A549 (cell line): ENCODE measurements at regions not wholly inside any gene's neighbourhood (a gene's known extent, or its start where the extent isn't known, plus 50 kb on each side); places are given as distances from the start of the nearest gene placed in this dataset.
"Not testable (repeated sequence)": the region's sequence is repeated elsewhere in the genome, so short reads cannot be mapped to it uniquely, and the experiment has no call there.

Experiments used
- ATAC-seq, 2 experiments: fragments of 200-7000 bp in 1 of 2; fragments of >200 bp in 1 of 2; cut with Nextera tagmentation in 1 of 2; cut with Tn5 transposase in 1 of 2; 3 replicates each; pipeline versions ENCODE4 v1.8.0 to v1.9.1; 2018 to 2020; ENCODE audit warnings: mild to moderate bottlenecking in 1 of 2, moderate library complexity in 1 of 2
- CTCF ChIA-PET: fragments of 300-600 bp; sonication (Branson Sonifier 250); formaldehyde crosslinking; extraction: SDS; loops from one replicate; lab custom pipeline; 2021; ENCODE audit warnings: antibody characterized with exemption, inconsistent platforms; lab: Yijun Ruan, JAX
- POLR2A ChIA-PET: fragments of 350-600 bp; formaldehyde crosslinking; extraction: SDS; loops from one replicate; lab custom pipeline; 2021; ENCODE audit warnings: antibody characterized with exemption, inconsistent platforms; lab: Yijun Ruan, JAX
- DNase-seq, 2 experiments: peaks; one replicate each; pipeline versions ENCODE4 v3.0.0 to v3.0.0-alpha.2; 2011 to 2016; ENCODE audit warnings: low read depth in 1 of 2, low spot score in 1 of 2
- FAIRE-seq: peaks from 2 replicates; lab custom pipeline; 2011; peaks lifted over from hg19 to GRCh38; lab: Jason Lieb, UNC
- H3K27ac ChIP-seq, 2 experiments: fragments of >200 bp; sonication (Bioruptor Twin); formaldehyde crosslinking; 3 replicates each; pipeline ENCODE4 v1.5.1; 2016 to 2017
- H3K4me1 ChIP-seq: fragments of >200 bp; sonication (Bioruptor Twin); formaldehyde crosslinking; 3 replicates; pipeline ENCODE4 v1.6.1; 2016
- H3K4me2 ChIP-seq: fragments of >200 bp; sonication (Bioruptor Twin); formaldehyde crosslinking; 3 replicates; pipeline ENCODE4 v1.6.1; 2016
- H3K4me3 ChIP-seq: fragments of >200 bp; sonication (Bioruptor Twin); formaldehyde crosslinking; 3 replicates; pipeline ENCODE4 v1.5.1; 2016
- H3K9me3 ChIP-seq: fragments of >200 bp; sonication (Bioruptor Twin); formaldehyde crosslinking; 3 replicates; pipeline ENCODE4 v1.6.1; 2016
- BCL3 ChIP-seq: fragments of >200 bp; sonication (Bioruptor Twin); formaldehyde crosslinking; IDR thresholded peaks from 3 replicates; pipeline ENCODE4 v1.6.1; 2016
- CBX8 ChIP-seq: fragments of 200-600 bp; sonication (generic); IDR thresholded peaks from 2 replicates; pipeline ENCODE4 v1.6.1; 2016
- E2F6 ChIP-seq: IDR thresholded peaks from 2 replicates; pipeline ENCODE4 v1.6.1; 2012; ENCODE audit warnings: low read depth, borderline replicate concordance
- EHF ChIP-seq: fragments of 250-450 bp; sonication (Bioruptor Pico); IDR thresholded peaks from 2 replicates; pipeline ENCODE4 v1.5.0; 2020; ENCODE audit warnings: mild to moderate bottlenecking
- EHMT2 ChIP-seq: fragments of 200-600 bp; sonication (generic); IDR thresholded peaks from 2 replicates; pipeline ENCODE4 v1.6.1; 2016; ENCODE audit warnings: antibody characterized with exemption, low read depth, mild to moderate bottlenecking, moderate library complexity
- ELK1 ChIP-seq: fragments of 150-350 bp; IDR thresholded peaks from 2 replicates; pipeline ENCODE4 v1.6.1; 2014; ENCODE audit warnings: low read depth, mild to moderate bottlenecking, low read length
- EP300 ChIP-seq, 2 experiments: fragments of >200 bp; sonication (Bioruptor Twin); formaldehyde crosslinking; IDR thresholded peaks; 2 replicates in 1 of 2; 3 replicates in 1 of 2; pipeline ENCODE4 v1.6.1; 2016 to 2017
- FOSB ChIP-seq: fragments of 250-450 bp; sonication (Bioruptor Pico); IDR thresholded peaks from 2 replicates; pipeline ENCODE4 v1.5.0; 2020; ENCODE audit warnings: mild to moderate bottlenecking, moderate library complexity
- GATA3 ChIP-seq: IDR thresholded peaks from 2 replicates; pipeline ENCODE4 v1.6.1; 2012; ENCODE audit warnings: borderline replicate concordance
- HEYL ChIP-seq: fragments of 250-450 bp; sonication (Bioruptor Pico); IDR thresholded peaks from 2 replicates; pipeline ENCODE4 v1.8.0; 2021; ENCODE audit warnings: mild to moderate bottlenecking, moderate library complexity
- HMGXB4 ChIP-seq: fragments of 250-450 bp; sonication (Bioruptor Pico); IDR thresholded peaks from 2 replicates; pipeline ENCODE4 v1.5.0; 2021; ENCODE audit warnings: mild to moderate bottlenecking, moderate library complexity, borderline replicate concordance
- KDM1A ChIP-seq: fragments of 200-600 bp; sonication (generic); IDR thresholded peaks from 2 replicates; pipeline ENCODE4 v1.6.1; 2016; ENCODE audit warnings: low read depth, mild to moderate bottlenecking
- KDM5A ChIP-seq: fragments of 200-600 bp; sonication (generic); IDR thresholded peaks from 2 replicates; pipeline ENCODE4 v1.6.1; 2016; ENCODE audit warnings: antibody characterized with exemption, mild to moderate bottlenecking
- MAX ChIP-seq: IDR thresholded peaks from 2 replicates; pipeline ENCODE4 v1.6.1; 2012
- MYC ChIP-seq: IDR thresholded peaks from 2 replicates; pipeline ENCODE4 v1.6.1; 2012; ENCODE audit warnings: mild to moderate bottlenecking, inconsistent platforms, low read length, improper control_type of control experiment, borderline replicate concordance
- POLR2AphosphoS2 ChIP-seq: conservative IDR thresholded peaks from 2 replicates; pipeline ENCODE4 v1.6.1; 2012; ENCODE audit warnings: low read length, improper control_type of control experiment, inconsistent platforms
- RAD21 ChIP-seq, 2 experiments: fragments of >200 bp in 1 of 2; sonication (Bioruptor Twin) in 1 of 2; formaldehyde crosslinking in 1 of 2; IDR thresholded peaks in 1 of 2; conservative IDR thresholded peaks in 1 of 2; 2 replicates in 1 of 2; 3 replicates in 1 of 2; pipeline ENCODE4 v1.6.1; 2012 to 2018; ENCODE audit warnings: inconsistent platforms in 1 of 2
- RARB ChIP-seq: fragments of 250-450 bp; sonication (Bioruptor Pico); IDR thresholded peaks from 2 replicates; pipeline ENCODE4 v1.8.0; 2021; ENCODE audit warnings: mild to moderate bottlenecking, moderate library complexity
- TP53 ChIP-seq: fragments of 250-450 bp; sonication (Bioruptor Pico); IDR thresholded peaks from 2 replicates; pipeline ENCODE4 v1.5.0; 2021; ENCODE audit warnings: mild to moderate bottlenecking, moderate library complexity
- WGBS: methylation state at CpG from one replicate; pipeline ENCODE4 v1.1.6; 2017; ENCODE audit errors: missing lambda C conversion rate; 5-methylcytosine and 5-hydroxymethylcytosine counted together

GRCh38 chr6:140269591-140270165 is 895.2 kb upstream of the CITED2 start:
- DNase-seq = no peak
- no peak for FAIRE-seq
- TF ChIP-seq ELK1 (no peak), RARB (CRISPR knock-in tag) (no peak), FOSB (CRISPR knock-in tag) (no peak), RAD21 (conservative IDR thresholded peaks at IDR 0.05 in 1 of 2, IDR thresholded peaks at IDR 0.05 in 1 of 2) (no peak), BCL3 (no peak), E2F6 (no peak), POLR2AphosphoS2 (no peak), KDM5A (no peak), MAX (no peak), KDM1A (no peak), EHF (CRISPR knock-in tag) (no peak), CBX8 (no peak), HMGXB4 (CRISPR knock-in tag) (no peak), EHMT2 (no peak), EP300 (IDR thresholded peaks at IDR 0.05) (no peak), GATA3 (no peak), MYC (no peak), HEYL (CRISPR knock-in tag) (no peak)
- TF ChIP-seq, all 56 proteins: peak for 0
- no peaks in the 10 kb centered on the region for H3K4me1 ChIP-seq
- H3K4me3 ChIP-seq = no peak overlapping the region
- peaks cover 4% of the 10 kb centered on the region; the same call in 1 of the 3 replicates for H3K9me3 ChIP-seq
- no peak overlapping the region for H3K27ac ChIP-seq
- 63% methylated on average over 2 of the region's 2 CpGs for WGBS
- CTCF ChIA-PET = interaction anchor here (0.6 kb wide), 1 partner anchor 664 kb away, joined by 3 read pairs; no protein-coding TSS in a partner anchor
- no peak overlapping the region for H3K4me2 ChIP-seq
- POLR2A ChIA-PET = no interaction called here
- ATAC-seq = no peak

GRCh38 chr6:140264431-140264830 is 890.0 kb upstream of the CITED2 start:
- DNase-seq = no peak
- Histone ChIP-seq H3K4me2 (no peak overlapping the region), H3K9me3 (peaks cover 4% of the 10 kb centered on the region; the same call in 1 of the 3 replicates), H3K4me3 (no peak overlapping the region), H3K27ac (no peak overlapping the region), H3K4me1 (no peaks in the 10 kb centered on the region)
- no peak for ATAC-seq
- ChIA-PET POLR2A (no interaction called here), CTCF (no interaction called here)
- FAIRE-seq = no peak
- WGBS = 46% methylated on average over 3 of the region's 3 CpGs
- TF ChIP-seq KDM1A (no peak), TP53 (no peak)

- H3K9me3 ChIP-seq, ATAC-seq, H3K4me3 ChIP-seq, DNase-seq, H3K4me1 ChIP-seq, H3K4me2 ChIP-seq, CTCF ChIA-PET, FAIRE-seq, POLR2A ChIA-PET, H3K27ac ChIP-seq: not testable (repeated sequence)
- 44% methylated on average over 5 of the region's 6 CpGs for WGBS
Measured at GRCh38 chr6:140258302-140258701, 883.9 kb upstream of the CITED2 start.
